ENCODE measurements at regions not wholly inside any gene's neighbourhood (a gene's known extent, or its start where the extent isn't known, plus 50 kb on each side); places are given as distances from the start of the nearest gene placed in this dataset.

- intact Hi-C loops (cut with DNase I; ENCODE audit: low total_unique reads), result no loop called here
- Histone ChIP-seq H3K4me3 (no peak overlapping the region), H3K4me1 (no peaks in the 10 kb centered on the region), H3K27me3 (no peaks in the 10 kb centered on the region), H3K36me3 (no peaks in the 10 kb centered on the region), H3K27ac (no peak overlapping the region), H3K9me3 (no peaks in the 10 kb centered on the region)
- DNase-seq, result no peak
- TF ChIP-seq POLR2A (IDR thresholded peaks at IDR 0.05) (no peak), CTCF (IDR thresholded peaks at IDR 0.05) (no peak)
Measured at GRCh38 chr13:83508771-83509301, 373.4 kb downstream of the SLITRK1 start.

- no peaks in the 10 kb centered on the region for H3K4me1 ChIP-seq
- no peaks in the 10 kb centered on the region for H3K9me3 ChIP-seq
- intact Hi-C loops (cut with DNase I; ENCODE audit: low total_unique reads), result no loop called here
- no peak overlapping the region for H3K4me3 ChIP-seq
- no peak overlapping the region for H3K27ac ChIP-seq
- H3K27me3 ChIP-seq, result no peaks in the 10 kb centered on the region
- TF ChIP-seq CTCF (IDR thresholded peaks at IDR 0.05), result no peak
- no peak for TF ChIP-seq POLR2A (IDR thresholded peaks at IDR 0.05)
- H3K36me3 ChIP-seq, result no peaks in the 10 kb centered on the region
- no peak for DNase-seq
Measured at GRCh38 chr13:83503424-83503823, 378.9 kb downstream of the SLITRK1 start.

GRCh38 chr13:83499286-83499685 is 383.0 kb downstream of the SLITRK1 start:
- peaks cover 0 to 2% of the 10 kb centered on the region in 2 donors for H3K36me3 ChIP-seq
- H3K27ac ChIP-seq, result no peak overlapping the region
- no peaks in the 10 kb centered on the region for H3K27me3 ChIP-seq
- TF ChIP-seq POLR2A (IDR thresholded peaks at IDR 0.05) (no peak), CTCF (IDR thresholded peaks at IDR 0.05) (no peak)
- no peak overlapping the region for H3K4me3 ChIP-seq
- DNase-seq, result no peak
- no peaks in the 10 kb centered on the region for H3K9me3 ChIP-seq
- intact Hi-C loops (cut with DNase I; ENCODE audit: low total_unique reads), result no loop called here
- no peaks in the 10 kb centered on the region for H3K4me1 ChIP-seq

- Histone ChIP-seq H3K27ac (no peak overlapping the region), H3K36me3 (peaks cover 0 to 2% of the 10 kb centered on the region in 2 donors), H3K4me1 (no peaks in the 10 kb centered on the region), H3K27me3 (no peaks in the 10 kb centered on the region), H3K4me3 (no peak overlapping the region), H3K9me3 (no peaks in the 10 kb centered on the region)
- TF ChIP-seq CTCF (IDR thresholded peaks at IDR 0.05) (no peak), POLR2A (IDR thresholded peaks at IDR 0.05) (no peak)
- intact Hi-C loops (cut with DNase I; ENCODE audit: low total_unique reads), result no loop called here
- DNase-seq, result no peak
Measured at GRCh38 chr13:83498481-83499190, 383.6 kb downstream of the SLITRK1 start.

GRCh38 chr13:83498045-83498444 is 384.2 kb downstream of the SLITRK1 start:
- no peak overlapping the region for H3K4me3 ChIP-seq
- no peaks in the 10 kb centered on the region for H3K9me3 ChIP-seq
- no peak for DNase-seq
- H3K4me1 ChIP-seq, result no peaks in the 10 kb centered on the region
- peaks cover 0 to 2% of the 10 kb centered on the region in 2 donors for H3K36me3 ChIP-seq
- intact Hi-C loops (cut with DNase I; ENCODE audit: low total_unique reads), result no loop called here
- H3K27ac ChIP-seq, result no peak overlapping the region
- TF ChIP-seq POLR2A (IDR thresholded peaks at IDR 0.05) (no peak), CTCF (IDR thresholded peaks at IDR 0.05) (no peak)
- no peaks in the 10 kb centered on the region for H3K27me3 ChIP-seq
